Neural progenitor cell (in vitro differentiated cells): ENCODE measurements at regions not wholly inside any gene's neighbourhood (a gene's known extent, or its start where the extent isn't known, plus 50 kb on each side); places are given as distances from the start of the nearest gene placed in this dataset.

Experiments used
- EZH2 ChIP-seq: fragments of 200-600 bp; sonication (generic); IDR thresholded peaks from 2 replicates; pipeline ENCODE4 v1.6.1; 2017; ENCODE audit warnings: antibody characterized with exemption, mild to moderate bottlenecking, moderate library complexity
- TF ChIP-seq, protein P1 (sequence below): fragments of 200-600 bp; sonication (generic); IDR thresholded peaks from 2 replicates; pipeline ENCODE4 v1.5.1; 2017; ENCODE audit warnings: antibody characterized with exemption, mild to moderate bottlenecking

GRCh38 chr13:62377838-62378237 lies 962.2 kb upstream of the PCDH20 start:
- TF ChIP-seq, protein P1, sequence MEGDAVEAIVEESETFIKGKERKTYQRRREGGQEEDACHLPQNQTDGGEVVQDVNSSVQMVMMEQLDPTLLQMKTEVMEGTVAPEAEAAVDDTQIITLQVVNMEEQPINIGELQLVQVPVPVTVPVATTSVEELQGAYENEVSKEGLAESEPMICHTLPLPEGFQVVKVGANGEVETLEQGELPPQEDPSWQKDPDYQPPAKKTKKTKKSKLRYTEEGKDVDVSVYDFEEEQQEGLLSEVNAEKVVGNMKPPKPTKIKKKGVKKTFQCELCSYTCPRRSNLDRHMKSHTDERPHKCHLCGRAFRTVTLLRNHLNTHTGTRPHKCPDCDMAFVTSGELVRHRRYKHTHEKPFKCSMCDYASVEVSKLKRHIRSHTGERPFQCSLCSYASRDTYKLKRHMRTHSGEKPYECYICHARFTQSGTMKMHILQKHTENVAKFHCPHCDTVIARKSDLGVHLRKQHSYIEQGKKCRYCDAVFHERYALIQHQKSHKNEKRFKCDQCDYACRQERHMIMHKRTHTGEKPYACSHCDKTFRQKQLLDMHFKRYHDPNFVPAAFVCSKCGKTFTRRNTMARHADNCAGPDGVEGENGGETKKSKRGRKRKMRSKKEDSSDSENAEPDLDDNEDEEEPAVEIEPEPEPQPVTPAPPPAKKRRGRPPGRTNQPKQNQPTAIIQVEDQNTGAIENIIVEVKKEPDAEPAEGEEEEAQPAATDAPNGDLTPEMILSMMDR, result no peak
- no peak for TF ChIP-seq EZH2
